ENCODE measurements at regions not wholly inside any gene's neighbourhood (a gene's known extent, or its start where the extent isn't known, plus 50 kb on each side); places are given as distances from the start of the nearest gene placed in this dataset.

- Histone ChIP-seq H3K4me3 (replicated peaks; ENCODE audit: low read depth, low read length) (no peak overlapping the region), H3K36me3 (ENCODE audit: control insufficient read depth, insufficient read depth, low read length) (no peaks in the 10 kb centered on the region), H3K27me3 (replicated peaks; ENCODE audit: control insufficient read depth, insufficient read depth, low read length) (no peaks in the 10 kb centered on the region)
- no peak for TF ChIP-seq CTCF (IDR thresholded peaks at IDR 0.05; ENCODE audit: insufficient read depth, low read length, poor library complexity, severe bottlenecking)
- no peak for DNase-seq (ENCODE audit: extremely low read depth, insufficient read length)
Observed at GRCh38 chr18:30298769-30299168, 743.8 kb downstream of the DSC3 start.

GRCh38 chr18:30288662-30289414, 753.7 kb downstream of the DSC3 start:
- Histone ChIP-seq H3K36me3 (ENCODE audit: control insufficient read depth, insufficient read depth, low read length) (no peaks in the 10 kb centered on the region), H3K27me3 (replicated peaks; ENCODE audit: control insufficient read depth, insufficient read depth, low read length) (no peaks in the 10 kb centered on the region), H3K4me3 (replicated peaks; ENCODE audit: low read depth, low read length) (no peak overlapping the region)
- TF ChIP-seq CTCF (IDR thresholded peaks at IDR 0.05; ENCODE audit: insufficient read depth, low read length, poor library complexity, severe bottlenecking) = no peak
- DNase-seq (ENCODE audit: extremely low read depth, insufficient read length) = no peak

- no peaks in the 10 kb centered on the region for H3K27me3 ChIP-seq (replicated peaks; ENCODE audit: control insufficient read depth, insufficient read depth, low read length)
- DNase-seq (ENCODE audit: extremely low read depth, insufficient read length) = no peak
- TF ChIP-seq CTCF (IDR thresholded peaks at IDR 0.05; ENCODE audit: insufficient read depth, low read length, poor library complexity, severe bottlenecking) = peak; percentile 56
- H3K36me3 ChIP-seq (ENCODE audit: control insufficient read depth, insufficient read depth, low read length) = no peaks in the 10 kb centered on the region
- H3K4me3 ChIP-seq (replicated peaks; ENCODE audit: low read depth, low read length) = no peak overlapping the region
Observed at GRCh38 chr18:30280861-30281470, 761.6 kb downstream of the DSC3 start.

GRCh38 chr18:30280186-30280585, 762.4 kb downstream of the DSC3 start:
- Histone ChIP-seq H3K27me3 (replicated peaks; ENCODE audit: control insufficient read depth, insufficient read depth, low read length) (no peaks in the 10 kb centered on the region), H3K36me3 (ENCODE audit: control insufficient read depth, insufficient read depth, low read length) (no peaks in the 10 kb centered on the region), H3K4me3 (replicated peaks; ENCODE audit: low read depth, low read length) (no peak overlapping the region)
- TF ChIP-seq CTCF (IDR thresholded peaks at IDR 0.05; ENCODE audit: insufficient read depth, low read length, poor library complexity, severe bottlenecking) = no peak
- DNase-seq (ENCODE audit: extremely low read depth, insufficient read length) = no peak

GRCh38 chr18:30277676-30278075, 764.9 kb downstream of the DSC3 start:
- H3K4me3 ChIP-seq (replicated peaks; ENCODE audit: low read depth, low read length) = no peak overlapping the region
- DNase-seq (ENCODE audit: extremely low read depth, insufficient read length) = no peak
- no peaks in the 10 kb centered on the region for H3K27me3 ChIP-seq (replicated peaks; ENCODE audit: control insufficient read depth, insufficient read depth, low read length)
- H3K36me3 ChIP-seq (ENCODE audit: control insufficient read depth, insufficient read depth, low read length) = no peaks in the 10 kb centered on the region
- TF ChIP-seq CTCF (IDR thresholded peaks at IDR 0.05; ENCODE audit: insufficient read depth, low read length, poor library complexity, severe bottlenecking) = no peak
